Spleen (tissue), 7 donors: ENCODE measurements at regions not wholly inside any gene's neighbourhood (a gene's known extent, or its start where the extent isn't known, plus 50 kb on each side); places are given as distances from the start of the nearest gene placed in this dataset.

Experiments used
- CTCF ChIP-seq, 11 experiments: fragments of 200-600 bp in 7 of 11; fragments of 450-650 bp in 4 of 11; sonication (generic) in 4 of 11; IDR thresholded peaks in 8 of 11; conservative IDR thresholded peaks in 3 of 11; 1 replicate in 7 of 11; 2 replicates in 4 of 11; pipeline versions ENCODE4 v1.4.0 to v1.8.0; 2016 to 2021; ENCODE audit warnings: antibody characterized with exemption in 11 of 11, inconsistent platforms in 4 of 11, mild to moderate bottlenecking in 1 of 11
- POLR2A ChIP-seq, 3 donors: fragments of 450-650 bp; IDR thresholded peaks; one replicate each; pipeline ENCODE4 v1.5.1; 2017; ENCODE audit warnings: antibody characterized with exemption in 3 of 3, mild to moderate bottlenecking in 1 of 3
- POLR2AphosphoS5 ChIP-seq, 3 donors: sonication (generic); formaldehyde crosslinking; IDR thresholded peaks; one replicate each; pipeline ENCODE4 v1.5.1; 2017; ENCODE audit warnings: antibody characterized with exemption in 3 of 3
- donor health status: DM: no; HTN: no; CAD: no; lungs with moderate emphysema.
- donor health status: DM: no; HTN: no; CAD: no.
- donor health status: DM: no; HTN: no; CAD: no.

- TF ChIP-seq POLR2A (IDR thresholded peaks at IDR 0.05) (no peak), CTCF (IDR thresholded peaks at IDR 0.05 in 8 of 11, conservative IDR thresholded peaks at IDR 0.05 in 3 of 11) (no peak), POLR2AphosphoS5 (IDR thresholded peaks at IDR 0.05) (no peak)
Measured at GRCh38 chr12:104870797-104871196, 87.3 kb downstream of the SLC41A2 start.
